Spleen (tissue), 7 donors: ENCODE measurements at regions not wholly inside any gene's neighbourhood (a gene's known extent, or its start where the extent isn't known, plus 50 kb on each side); places are given as distances from the start of the nearest gene placed in this dataset.

Experiments used
- CTCF ChIP-seq, 11 experiments: fragments of 200-600 bp in 7 of 11; fragments of 450-650 bp in 4 of 11; sonication (generic) in 4 of 11; IDR thresholded peaks in 8 of 11; conservative IDR thresholded peaks in 3 of 11; 1 replicate in 7 of 11; 2 replicates in 4 of 11; pipeline versions ENCODE4 v1.4.0 to v1.8.0; 2016 to 2021; ENCODE audit warnings: antibody characterized with exemption in 11 of 11, inconsistent platforms in 4 of 11, mild to moderate bottlenecking in 1 of 11
- POLR2AphosphoS5 ChIP-seq, 3 donors: sonication (generic); formaldehyde crosslinking; IDR thresholded peaks; one replicate each; pipeline ENCODE4 v1.5.1; 2017; ENCODE audit warnings: antibody characterized with exemption in 3 of 3
- donor health status: DM: no; HTN: no; CAD: no; lungs with moderate emphysema.
- donor health status: DM: no; HTN: no; CAD: no.
- donor health status: DM: no; HTN: no; CAD: no.

- no peak for TF ChIP-seq CTCF (IDR thresholded peaks at IDR 0.05 in 8 of 11, conservative IDR thresholded peaks at IDR 0.05 in 3 of 11)
- TF ChIP-seq POLR2AphosphoS5 (IDR thresholded peaks at IDR 0.05): no peak
Measured at GRCh38 chr9:99363509-99363908, 141.4 kb downstream of the SEC61B start.
